ENCODE measurements at regions not wholly inside any gene's neighbourhood (a gene's known extent, or its start where the extent isn't known, plus 50 kb on each side); places are given as distances from the start of the nearest gene placed in this dataset.

GRCh38 chr9:26053954-26054353 is 375.7 kb upstream of the TUSC1 start:
- WGBS (ENCODE audit: insufficient coverage): 81% methylated on average over 3 of the region's 3 CpGs
- Mint-ChIP-seq H3K9me3 (peaks cover 17 to 29% of the 10 kb centered on the region in 2 donors), H3K4me1 (no peaks in the 10 kb centered on the region)

DNA sequence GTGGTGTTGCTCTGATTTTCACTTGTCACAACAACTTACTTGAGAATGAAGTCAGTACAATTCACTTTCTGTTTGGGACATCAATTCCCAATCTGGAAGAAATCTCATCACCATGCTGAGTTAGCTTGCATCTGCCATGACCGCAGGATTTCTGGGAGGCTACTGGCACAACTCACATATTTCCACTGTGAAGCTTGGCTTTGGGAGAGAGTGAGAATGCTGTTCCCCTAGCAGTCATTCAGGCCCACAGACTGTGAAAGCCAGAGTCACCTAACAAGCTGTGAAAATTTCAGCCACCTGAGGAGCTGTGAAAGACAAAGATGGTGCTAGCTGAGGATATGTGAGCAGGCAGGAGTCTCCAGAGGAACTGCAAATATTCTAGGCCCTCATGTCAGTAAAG is 365.2 kb upstream of the TUSC1 start:
- Mint-ChIP-seq H3K36me3 (peaks cover 28% of the 10 kb centered on the region), H3K4me1 (no peaks in the 10 kb centered on the region), H3K4me3 (no peak overlapping the region), H3K27ac (no peak overlapping the region), H3K27me3 (ENCODE audit: low read depth in 2 of 2) (no peaks in the 10 kb centered on the region), H3K9me3 (peaks cover 13 to 26% of the 10 kb centered on the region in 2 donors)
- no peak overlapping the region for H3K27ac ChIP-seq (ENCODE audit: low read length)
- peaks cover 3% of the 10 kb centered on the region for H3K9me3 ChIP-seq (ENCODE audit: control insufficient read depth, insufficient read depth, low read length)
- ATAC-seq: no peak
- TF ChIP-seq, protein P1, sequence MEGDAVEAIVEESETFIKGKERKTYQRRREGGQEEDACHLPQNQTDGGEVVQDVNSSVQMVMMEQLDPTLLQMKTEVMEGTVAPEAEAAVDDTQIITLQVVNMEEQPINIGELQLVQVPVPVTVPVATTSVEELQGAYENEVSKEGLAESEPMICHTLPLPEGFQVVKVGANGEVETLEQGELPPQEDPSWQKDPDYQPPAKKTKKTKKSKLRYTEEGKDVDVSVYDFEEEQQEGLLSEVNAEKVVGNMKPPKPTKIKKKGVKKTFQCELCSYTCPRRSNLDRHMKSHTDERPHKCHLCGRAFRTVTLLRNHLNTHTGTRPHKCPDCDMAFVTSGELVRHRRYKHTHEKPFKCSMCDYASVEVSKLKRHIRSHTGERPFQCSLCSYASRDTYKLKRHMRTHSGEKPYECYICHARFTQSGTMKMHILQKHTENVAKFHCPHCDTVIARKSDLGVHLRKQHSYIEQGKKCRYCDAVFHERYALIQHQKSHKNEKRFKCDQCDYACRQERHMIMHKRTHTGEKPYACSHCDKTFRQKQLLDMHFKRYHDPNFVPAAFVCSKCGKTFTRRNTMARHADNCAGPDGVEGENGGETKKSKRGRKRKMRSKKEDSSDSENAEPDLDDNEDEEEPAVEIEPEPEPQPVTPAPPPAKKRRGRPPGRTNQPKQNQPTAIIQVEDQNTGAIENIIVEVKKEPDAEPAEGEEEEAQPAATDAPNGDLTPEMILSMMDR (IDR thresholded peaks at IDR 0.05): no peak
- DNase-seq: no peak
- 89% methylated on average over 1 of the region's 1 CpG for WGBS (ENCODE audit: insufficient coverage)
- H3K27me3 ChIP-seq (ENCODE audit: control insufficient read depth, insufficient read depth, low read length): no peaks in the 10 kb centered on the region
- H3K36me3 ChIP-seq (ENCODE audit: control insufficient read depth, insufficient read depth, low read length): no peaks in the 10 kb centered on the region
- H3K4me1 ChIP-seq (ENCODE audit: control insufficient read depth, insufficient read depth, low read length): no peaks in the 10 kb centered on the region
- intact Hi-C loops (cut with micrococcal nuclease): no loop called here
- H3K4me3 ChIP-seq (ENCODE audit: low read length): no peak overlapping the region

More at GRCh38 chr9:26053954-26054353, 375.7 kb upstream of the TUSC1 start:
- Histone ChIP-seq H3K27me3 (ENCODE audit: control insufficient read depth, insufficient read depth, low read length) (no peaks in the 10 kb centered on the region), H3K9me3 (ENCODE audit: control insufficient read depth, insufficient read depth, low read length) (no peaks in the 10 kb centered on the region), H3K27ac (ENCODE audit: low read length) (no peak overlapping the region), H3K4me1 (ENCODE audit: control insufficient read depth, insufficient read depth, low read length) (no peaks in the 10 kb centered on the region), H3K36me3 (ENCODE audit: control insufficient read depth, insufficient read depth, low read length) (no peaks in the 10 kb centered on the region), H3K4me3 (ENCODE audit: low read length) (no peak overlapping the region)
- ATAC-seq (no peak), DNase-seq (no peak)
- H3K36me3 Mint-ChIP-seq: no peaks in the 10 kb centered on the region
- no peak overlapping the region for H3K4me3 Mint-ChIP-seq
- TF ChIP-seq, protein P1 (IDR thresholded peaks at IDR 0.05): no peak
- no peak overlapping the region for H3K27ac Mint-ChIP-seq
- H3K27me3 Mint-ChIP-seq (ENCODE audit: low read depth in 2 of 2): no peaks in the 10 kb centered on the region
- intact Hi-C loops (cut with micrococcal nuclease): no loop called here

DNA sequence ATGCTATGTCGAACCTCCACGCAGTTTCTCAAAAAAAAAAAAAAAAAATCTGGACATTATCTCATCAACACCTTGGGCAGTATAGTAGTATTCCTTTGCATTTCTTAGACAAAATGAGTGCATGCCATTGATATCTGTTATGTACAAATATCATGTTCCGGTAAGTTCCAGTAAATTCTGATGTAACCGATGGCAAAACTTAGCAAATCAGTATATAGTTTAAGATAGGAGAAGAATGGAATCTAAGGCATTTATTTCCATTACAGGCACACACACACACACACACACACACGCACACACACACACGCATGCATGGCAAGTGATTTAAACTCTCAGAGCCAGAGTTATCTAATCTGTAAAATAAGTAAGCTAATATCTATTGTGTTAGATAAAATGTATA is 356.5 kb upstream of the TUSC1 start:
- Histone ChIP-seq H3K27ac (ENCODE audit: low read length) (no peak overlapping the region), H3K4me1 (ENCODE audit: control insufficient read depth, insufficient read depth, low read length) (no peaks in the 10 kb centered on the region), H3K9me3 (ENCODE audit: control insufficient read depth, insufficient read depth, low read length) (peaks cover 3% of the 10 kb centered on the region), H3K36me3 (ENCODE audit: control insufficient read depth, insufficient read depth, low read length) (no peaks in the 10 kb centered on the region), H3K27me3 (ENCODE audit: control insufficient read depth, insufficient read depth, low read length) (no peaks in the 10 kb centered on the region), H3K4me3 (ENCODE audit: low read length) (no peak overlapping the region)
- 100% methylated on average over 1 of the region's 6 CpGs for WGBS (ENCODE audit: insufficient coverage)
- intact Hi-C loops (cut with micrococcal nuclease): no loop called here
- H3K9me3 Mint-ChIP-seq: peaks cover 19 to 30% of the 10 kb centered on the region in 2 donors
- ATAC-seq: no peak
- TF ChIP-seq, protein P1 (IDR thresholded peaks at IDR 0.05): no peak
- DNase-seq: no peak
- peaks cover 6% of the 10 kb centered on the region for H3K36me3 Mint-ChIP-seq
- no peaks in the 10 kb centered on the region for H3K27me3 Mint-ChIP-seq (ENCODE audit: low read depth in 2 of 2)
- no peak overlapping the region for H3K4me3 Mint-ChIP-seq
- no peaks in the 10 kb centered on the region for H3K4me1 Mint-ChIP-seq
- no peak overlapping the region for H3K27ac Mint-ChIP-seq

DNA sequence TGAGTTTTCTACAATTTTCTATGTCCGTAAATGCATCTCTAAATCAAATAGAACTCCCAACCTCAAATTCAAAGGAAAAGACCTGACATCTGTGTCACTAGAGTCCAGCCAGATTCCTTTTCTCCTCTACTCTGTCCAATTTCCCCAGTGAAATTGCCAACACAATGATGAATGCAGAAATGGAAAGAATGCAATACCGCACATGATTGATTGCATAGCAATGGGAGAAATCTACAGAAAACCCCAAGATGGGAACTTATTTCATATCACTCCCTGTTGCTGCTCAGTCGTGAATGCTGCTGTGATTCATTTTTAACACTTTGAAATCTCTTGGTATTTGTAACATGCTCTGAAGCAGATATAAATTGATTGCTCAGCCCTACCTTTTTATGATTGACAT is 355.1 kb upstream of the TUSC1 start:
- TF ChIP-seq, protein P1 (IDR thresholded peaks at IDR 0.05): no peak
- 84% methylated on average over 3 of the region's 3 CpGs for WGBS (ENCODE audit: insufficient coverage)

More for the DNA sequence above, 355.1 kb upstream of the TUSC1 start:
- H3K4me1 Mint-ChIP-seq: no peaks in the 10 kb centered on the region
- no peaks in the 10 kb centered on the region for H3K36me3 Mint-ChIP-seq
- H3K9me3 Mint-ChIP-seq: peaks cover 16 to 24% of the 10 kb centered on the region in 2 donors
- Histone ChIP-seq H3K4me3 (ENCODE audit: low read length) (no peak overlapping the region), H3K36me3 (ENCODE audit: control insufficient read depth, insufficient read depth, low read length) (no peaks in the 10 kb centered on the region), H3K27me3 (ENCODE audit: control insufficient read depth, insufficient read depth, low read length) (no peaks in the 10 kb centered on the region), H3K27ac (ENCODE audit: low read length) (no peak overlapping the region), H3K9me3 (ENCODE audit: control insufficient read depth, insufficient read depth, low read length) (peaks cover 3% of the 10 kb centered on the region), H3K4me1 (ENCODE audit: control insufficient read depth, insufficient read depth, low read length) (no peaks in the 10 kb centered on the region)
- DNase-seq: no peak
- no peak overlapping the region for H3K4me3 Mint-ChIP-seq
- intact Hi-C loops (cut with micrococcal nuclease): no loop called here
- H3K27me3 Mint-ChIP-seq (ENCODE audit: low read depth in 2 of 2): no peaks in the 10 kb centered on the region
- H3K27ac Mint-ChIP-seq: no peak overlapping the region
- no peak for ATAC-seq

Data from natural killer cell (primary cell).